ENCODE measurements at regions not wholly inside any gene's neighbourhood (a gene's known extent, or its start where the extent isn't known, plus 50 kb on each side); places are given as distances from the start of the nearest gene placed in this dataset.

DNA sequence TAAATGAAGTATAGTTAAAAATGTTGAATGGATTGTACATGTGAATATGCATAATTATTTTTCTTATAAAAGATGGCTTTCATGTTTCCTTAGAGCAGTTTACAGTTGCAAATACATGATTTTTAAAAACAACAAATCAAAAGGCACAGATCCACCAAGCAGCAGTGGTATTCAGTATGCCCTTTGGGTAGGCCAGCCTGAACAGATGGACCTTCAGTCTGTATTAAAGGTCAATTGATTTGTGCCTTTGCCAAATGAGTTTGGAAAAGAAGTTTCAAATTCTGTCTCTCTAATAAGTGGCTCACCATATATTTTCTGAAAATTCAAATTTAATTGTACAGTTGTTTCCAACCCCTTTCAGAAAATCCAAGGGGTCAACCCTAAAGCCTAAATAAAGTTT, 477.1 kb downstream of the NSUN3 start:
- no peak overlapping the region for H3K4me2 ChIP-seq (ENCODE audit: low read length)
- no peaks in the 10 kb centered on the region for H3K9me3 ChIP-seq (ENCODE audit: insufficient read depth, low read length)
- no peak overlapping the region for H3K4me3 ChIP-seq (ENCODE audit: low read length)
- no peak overlapping the region for H2AFZ ChIP-seq (ENCODE audit: low read depth, low read length)
- H3K27ac ChIP-seq (ENCODE audit: low read length), result no peak overlapping the region
- no peak overlapping the region for H3K9ac ChIP-seq (ENCODE audit: low read length)
- no peaks in the 10 kb centered on the region for H3K36me3 ChIP-seq (replicated peaks; ENCODE audit: low read depth, low read length)
- TF ChIP-seq EZH2phosphoT487 (IDR thresholded peaks at IDR 0.05; ENCODE audit: low read depth) (no peak), CTCF (IDR thresholded peaks at IDR 0.05; ENCODE audit: low read depth, low read length) (no peak)
- H3K79me2 ChIP-seq (ENCODE audit: low read length), result no peaks in the 10 kb centered on the region
- no peaks in the 10 kb centered on the region for H3K4me1 ChIP-seq (ENCODE audit: low read length)
- no peaks in the 10 kb centered on the region for H3K27me3 ChIP-seq (ENCODE audit: low read depth, low read length)
- no peaks in the 10 kb centered on the region for H4K20me1 ChIP-seq (ENCODE audit: insufficient read depth, low read length)

DNA sequence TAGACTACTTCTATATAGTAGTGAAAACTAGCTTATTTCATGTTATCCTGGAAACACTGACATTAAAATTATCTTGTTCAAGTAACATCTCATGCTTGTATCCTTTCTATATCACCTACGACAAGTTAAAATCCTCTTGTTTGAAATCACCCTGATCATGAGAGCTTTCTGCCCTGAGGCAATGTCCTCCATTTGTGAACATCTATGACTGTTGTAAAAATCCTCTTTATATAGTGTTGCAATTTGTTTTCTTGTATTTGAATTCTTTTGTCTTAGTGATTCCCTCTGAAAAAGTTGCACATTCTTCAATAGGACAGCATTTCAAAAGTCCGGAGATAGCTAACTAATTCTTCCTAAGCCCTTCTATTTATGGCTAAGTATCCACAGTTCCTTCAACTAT, 480.3 kb downstream of the NSUN3 start:
- no peaks in the 10 kb centered on the region for H4K20me1 ChIP-seq (ENCODE audit: insufficient read depth, low read length)
- H3K4me2 ChIP-seq (ENCODE audit: low read length), result no peak overlapping the region
- no peak overlapping the region for H3K4me3 ChIP-seq (ENCODE audit: low read length)
- no peak overlapping the region for H3K9ac ChIP-seq (ENCODE audit: low read length)
- H3K9me3 ChIP-seq (ENCODE audit: insufficient read depth, low read length), result no peaks in the 10 kb centered on the region
- H3K4me1 ChIP-seq (ENCODE audit: low read length), result no peaks in the 10 kb centered on the region
- no peaks in the 10 kb centered on the region for H3K27me3 ChIP-seq (ENCODE audit: low read depth, low read length)
- H3K79me2 ChIP-seq (ENCODE audit: low read length), result no peaks in the 10 kb centered on the region
- no peak overlapping the region for H3K27ac ChIP-seq (ENCODE audit: low read length)
- H3K36me3 ChIP-seq (replicated peaks; ENCODE audit: low read depth, low read length), result no peaks in the 10 kb centered on the region
- no peak for TF ChIP-seq CTCF (IDR thresholded peaks at IDR 0.05; ENCODE audit: low read depth, low read length)
- no peak for TF ChIP-seq EZH2phosphoT487 (IDR thresholded peaks at IDR 0.05; ENCODE audit: low read depth)
- H2AFZ ChIP-seq (ENCODE audit: low read depth, low read length), result no peak overlapping the region

GRCh38 chr3:94544131-94544789, 481.4 kb downstream of the NSUN3 start:
- TF ChIP-seq EZH2phosphoT487 (IDR thresholded peaks at IDR 0.05; ENCODE audit: low read depth) (no peak), CTCF (IDR thresholded peaks at IDR 0.05; ENCODE audit: low read depth, low read length) (no peak)
- Histone ChIP-seq H4K20me1 (ENCODE audit: insufficient read depth, low read length) (no peaks in the 10 kb centered on the region), H2AFZ (ENCODE audit: low read depth, low read length) (no peak overlapping the region), H3K27ac (ENCODE audit: low read length) (no peak overlapping the region), H3K79me2 (ENCODE audit: low read length) (no peaks in the 10 kb centered on the region), H3K4me2 (ENCODE audit: low read length) (no peak overlapping the region), H3K9ac (ENCODE audit: low read length) (no peak overlapping the region), H3K9me3 (ENCODE audit: insufficient read depth, low read length) (no peaks in the 10 kb centered on the region), H3K27me3 (ENCODE audit: low read depth, low read length) (no peaks in the 10 kb centered on the region), H3K4me1 (ENCODE audit: low read length) (no peaks in the 10 kb centered on the region), H3K36me3 (replicated peaks; ENCODE audit: low read depth, low read length) (no peaks in the 10 kb centered on the region), H3K4me3 (ENCODE audit: low read length) (no peak overlapping the region)

DNA sequence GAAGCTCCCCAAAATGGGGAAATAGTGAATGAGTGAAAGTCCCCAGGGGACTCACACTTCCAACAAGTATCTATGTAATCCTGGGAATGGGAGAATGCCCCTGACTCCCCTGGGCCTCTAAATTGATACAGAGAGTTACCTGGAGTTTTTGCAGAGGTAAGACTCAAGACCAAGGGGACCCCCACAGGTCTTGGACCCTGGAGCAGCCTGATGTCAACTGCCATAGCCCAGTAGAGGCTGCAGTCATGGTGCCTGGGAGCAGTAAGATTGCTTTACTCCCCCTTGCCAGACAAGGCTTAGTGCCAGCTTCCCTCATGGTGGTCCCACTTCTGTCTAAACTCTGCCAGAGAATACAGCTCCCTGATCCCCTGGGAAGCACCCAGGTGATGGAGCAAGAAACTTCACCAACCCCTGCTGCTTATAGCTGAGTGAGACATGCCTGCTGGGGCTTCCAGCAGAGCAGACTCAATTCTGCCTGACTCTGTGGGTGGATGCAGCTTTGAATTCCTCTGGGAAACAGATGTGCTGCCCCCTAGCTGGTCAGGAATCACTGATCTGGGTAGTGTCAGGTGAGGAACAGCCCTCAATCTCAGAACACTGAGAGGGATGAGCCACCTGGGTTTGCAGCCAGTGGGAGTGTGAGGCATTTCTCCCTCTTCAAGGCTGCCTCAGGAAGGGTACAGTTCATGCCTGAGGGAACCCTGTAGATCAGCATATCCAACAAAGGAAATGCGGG, 485.9 kb downstream of the NSUN3 start:
- Histone ChIP-seq H3K4me3 (ENCODE audit: low read length) (no peak overlapping the region), H3K27ac (ENCODE audit: low read length) (no peak overlapping the region), H4K20me1 (ENCODE audit: insufficient read depth, low read length) (no peaks in the 10 kb centered on the region), H3K9ac (ENCODE audit: low read length) (no peak overlapping the region), H3K9me3 (ENCODE audit: insufficient read depth, low read length) (no peaks in the 10 kb centered on the region), H3K4me2 (ENCODE audit: low read length) (no peak overlapping the region), H3K36me3 (replicated peaks; ENCODE audit: low read depth, low read length) (no peaks in the 10 kb centered on the region), H2AFZ (ENCODE audit: low read depth, low read length) (no peak overlapping the region), H3K27me3 (ENCODE audit: low read depth, low read length) (no peaks in the 10 kb centered on the region), H3K79me2 (ENCODE audit: low read length) (no peaks in the 10 kb centered on the region), H3K4me1 (ENCODE audit: low read length) (no peaks in the 10 kb centered on the region)
- no peak for TF ChIP-seq EZH2phosphoT487 (IDR thresholded peaks at IDR 0.05; ENCODE audit: low read depth)
- TF ChIP-seq CTCF (IDR thresholded peaks at IDR 0.05; ENCODE audit: low read depth, low read length), result no peak
